ENCODE measurements at regions not wholly inside any gene's neighbourhood (a gene's known extent, or its start where the extent isn't known, plus 50 kb on each side); places are given as distances from the start of the nearest gene placed in this dataset.

DNA sequence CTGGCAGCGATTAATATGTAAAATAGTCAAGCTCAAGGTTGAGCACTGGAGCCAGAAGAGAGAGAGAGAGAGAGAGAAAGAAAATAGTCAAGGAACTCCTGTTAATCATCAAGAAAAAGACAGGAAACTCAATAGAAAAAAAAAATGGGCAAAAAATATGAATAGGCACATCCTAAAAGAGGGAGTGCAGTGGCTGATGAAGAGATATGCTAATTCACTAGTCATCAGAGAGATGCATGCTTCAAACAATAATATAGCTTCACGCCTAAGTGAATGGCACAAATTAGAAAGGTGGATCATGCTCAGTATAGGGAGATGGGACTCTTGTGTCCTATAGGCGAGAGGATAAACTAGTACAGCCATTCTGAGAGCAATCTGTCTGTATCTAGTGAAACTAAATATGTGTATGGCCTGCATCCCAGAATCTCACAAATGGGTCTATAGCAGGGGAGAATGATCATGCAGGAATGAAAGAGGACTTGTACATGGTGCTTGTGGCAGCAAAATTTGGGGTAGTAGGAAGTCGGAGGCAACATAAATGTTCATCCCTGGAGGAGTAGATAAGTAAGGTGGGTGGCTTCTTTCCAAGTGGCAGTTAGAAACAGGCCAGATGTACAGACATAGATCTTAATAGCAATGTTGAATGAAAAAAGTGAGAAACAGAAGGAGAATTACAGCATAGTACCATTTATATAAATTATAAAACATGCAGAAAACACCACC is 176.8 kb downstream of the VEGFA start:
- DNase-seq: no peak

DNA sequence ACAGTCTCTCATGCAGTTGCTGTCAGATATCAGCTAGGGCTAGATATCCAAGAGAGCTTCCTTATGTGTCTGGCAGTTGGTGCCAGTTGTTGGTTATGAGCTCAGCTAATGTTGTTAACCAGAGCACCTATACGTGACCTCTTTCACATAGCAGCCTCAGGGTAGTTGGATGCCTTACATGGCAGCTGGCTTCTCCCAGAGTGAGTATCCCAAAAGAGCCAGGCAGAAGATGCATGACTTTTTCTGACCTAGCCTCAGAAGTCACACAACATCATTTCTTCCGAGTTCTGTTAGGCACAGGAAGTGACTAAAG is 175.7 kb downstream of the VEGFA start:
- no peak for DNase-seq

DNA sequence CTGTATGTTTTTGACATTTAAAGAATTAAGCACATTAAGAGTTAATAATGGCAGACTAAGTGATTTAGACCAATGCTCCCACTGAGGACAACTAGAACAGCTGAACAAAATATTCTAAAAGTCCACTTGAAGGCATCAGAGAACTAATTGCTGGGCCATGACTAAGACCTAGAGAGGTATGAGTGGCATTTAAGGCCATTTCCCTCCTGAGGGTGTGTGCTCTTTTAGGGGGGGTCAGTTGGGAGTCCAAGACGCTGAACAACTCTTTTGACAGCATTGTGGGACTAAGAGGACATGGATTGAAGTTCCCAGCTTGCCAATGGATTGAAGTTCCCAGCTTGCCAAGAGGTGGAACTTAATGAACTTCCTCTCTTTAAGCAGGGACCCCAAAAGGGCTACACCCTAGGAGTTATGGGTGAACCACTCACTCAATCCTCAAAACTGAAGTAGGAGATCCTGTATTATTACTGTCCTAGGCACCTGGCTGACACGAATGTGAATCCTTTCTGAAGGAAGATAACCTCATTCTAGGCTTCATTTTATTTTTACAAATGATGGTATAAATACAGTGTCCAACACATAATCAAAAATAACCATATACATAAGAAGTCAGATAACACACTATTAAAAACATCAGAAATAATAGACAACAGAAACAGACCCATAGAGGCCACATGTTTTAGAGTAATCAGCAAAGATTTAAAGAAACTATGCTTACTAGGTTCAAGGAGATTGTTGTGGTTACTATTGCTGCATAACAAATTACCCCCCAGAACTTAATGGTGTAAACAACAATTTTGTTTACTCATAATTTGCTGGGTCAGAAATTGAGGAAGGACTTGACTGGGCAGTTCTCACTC is 175.1 kb downstream of the VEGFA start:
- no peak for DNase-seq

DNA sequence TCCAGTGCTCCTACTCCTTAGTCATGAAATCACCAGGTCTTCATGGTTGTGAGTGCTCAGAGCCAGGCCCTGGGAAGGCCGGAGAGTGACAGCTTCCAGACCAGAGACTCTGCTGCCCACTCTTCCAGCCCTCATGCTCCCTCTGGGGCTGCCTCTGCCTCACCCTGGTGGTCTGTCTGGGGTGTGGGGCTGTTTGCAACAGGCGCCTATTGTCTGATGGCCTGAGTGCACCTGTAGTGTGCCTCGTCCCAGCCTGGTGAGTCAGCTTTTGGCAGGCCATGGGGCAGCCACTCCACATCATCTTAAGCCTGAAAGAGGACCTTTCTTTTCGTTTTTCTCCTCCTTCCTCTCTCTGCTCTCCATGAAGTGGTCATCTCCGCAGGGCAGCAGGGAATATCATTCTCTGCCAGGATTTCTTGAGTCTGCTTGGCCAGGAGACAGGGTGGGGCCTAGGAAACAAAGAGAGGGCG is 173.8 kb downstream of the VEGFA start:
- no peak for DNase-seq

DNA sequence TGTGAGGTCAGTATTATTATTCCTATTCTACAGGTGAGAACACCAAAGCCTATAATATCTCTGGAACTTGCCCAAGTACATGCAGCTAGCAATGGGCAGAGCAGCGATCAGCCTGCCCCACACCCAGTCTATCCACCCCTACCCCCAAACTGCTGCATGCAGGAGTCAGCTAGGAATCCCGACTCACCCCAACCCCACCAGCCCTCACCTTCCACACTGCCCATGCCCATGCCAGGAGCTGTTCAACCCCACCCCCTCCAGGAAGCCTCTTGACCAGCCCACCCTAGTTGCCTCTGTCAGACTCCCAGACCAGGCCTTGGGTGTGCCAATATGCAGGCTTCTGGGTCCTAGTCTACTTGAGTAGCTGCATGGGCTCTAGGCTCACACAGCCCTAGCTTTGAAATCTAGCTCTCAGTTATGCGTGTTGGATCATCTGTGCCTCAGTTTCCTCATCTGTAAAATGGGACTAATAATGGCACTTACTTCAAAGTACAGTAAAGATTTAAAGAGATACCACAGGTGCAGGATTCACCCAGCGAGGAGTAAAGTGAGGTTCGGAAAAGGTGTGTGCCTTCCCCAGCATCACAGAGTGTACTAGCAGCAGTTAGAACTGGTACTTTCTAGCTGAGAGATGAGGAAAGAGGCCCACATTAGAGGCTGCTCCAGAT is 173.2 kb downstream of the VEGFA start:
- no peak for DNase-seq

DNA sequence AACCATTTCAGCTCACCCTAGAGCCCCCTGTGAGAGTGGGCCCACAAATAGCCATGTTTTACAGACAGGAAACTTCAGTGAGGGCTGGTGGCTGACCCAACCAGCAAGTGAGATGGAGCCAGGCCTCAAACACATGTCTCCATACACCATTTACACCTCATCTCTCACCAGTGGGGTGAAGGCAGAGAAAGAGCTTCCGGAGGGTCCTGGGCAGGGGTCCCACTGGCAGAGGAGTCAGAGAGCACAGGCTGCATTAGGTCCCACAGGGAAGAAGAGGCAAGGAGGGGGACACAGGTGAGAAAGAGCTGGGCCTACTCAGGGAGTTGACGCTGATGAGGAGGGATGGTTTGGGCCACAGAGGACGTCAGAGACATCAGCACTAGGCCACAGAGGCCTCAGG is 172.6 kb downstream of the VEGFA start:
- DNase-seq: no peak

DNA sequence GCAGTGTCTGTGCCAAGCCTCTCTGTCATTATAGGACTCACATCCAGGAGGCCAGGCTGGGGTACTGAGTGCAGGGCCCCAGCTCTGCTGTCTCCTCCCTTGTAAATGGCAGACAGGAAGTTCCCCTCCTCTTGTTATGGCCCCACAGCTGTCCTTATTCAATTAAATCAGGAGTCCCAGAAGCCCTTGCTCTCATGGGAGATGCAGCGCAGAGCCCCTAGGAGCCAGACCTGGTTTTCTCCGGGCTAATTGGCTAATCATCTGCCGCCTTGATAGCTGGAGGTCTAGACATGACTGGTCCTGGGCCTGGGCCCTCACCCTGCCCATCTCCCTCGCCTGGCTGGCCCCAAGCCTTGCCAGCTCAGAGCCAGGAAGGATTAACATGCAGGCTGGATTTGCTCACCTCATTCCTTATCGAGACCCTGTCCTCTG is 172.0 kb downstream of the VEGFA start:
- DNase-seq: no peak

DNA sequence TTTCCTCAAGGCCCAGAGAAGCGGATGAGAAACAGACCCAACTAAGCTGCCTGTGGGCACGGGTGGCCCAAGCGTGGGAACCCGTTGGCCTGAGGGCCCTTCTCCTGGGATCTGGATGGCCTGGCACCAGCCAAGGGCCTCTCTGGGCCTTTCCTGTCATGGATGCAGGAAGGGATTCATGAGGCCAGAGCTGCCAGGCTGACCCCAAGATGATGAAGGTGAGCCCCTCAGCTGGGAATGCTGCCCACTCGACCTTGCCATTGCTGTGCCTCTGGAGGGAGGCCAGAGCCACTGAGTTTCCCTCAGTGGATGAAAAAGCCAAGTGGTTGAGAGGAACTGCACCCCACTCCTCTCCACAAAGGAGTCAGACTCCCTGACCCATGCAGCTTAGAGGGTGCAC is 171.2 kb downstream of the VEGFA start:
- no peak for DNase-seq

DNA sequence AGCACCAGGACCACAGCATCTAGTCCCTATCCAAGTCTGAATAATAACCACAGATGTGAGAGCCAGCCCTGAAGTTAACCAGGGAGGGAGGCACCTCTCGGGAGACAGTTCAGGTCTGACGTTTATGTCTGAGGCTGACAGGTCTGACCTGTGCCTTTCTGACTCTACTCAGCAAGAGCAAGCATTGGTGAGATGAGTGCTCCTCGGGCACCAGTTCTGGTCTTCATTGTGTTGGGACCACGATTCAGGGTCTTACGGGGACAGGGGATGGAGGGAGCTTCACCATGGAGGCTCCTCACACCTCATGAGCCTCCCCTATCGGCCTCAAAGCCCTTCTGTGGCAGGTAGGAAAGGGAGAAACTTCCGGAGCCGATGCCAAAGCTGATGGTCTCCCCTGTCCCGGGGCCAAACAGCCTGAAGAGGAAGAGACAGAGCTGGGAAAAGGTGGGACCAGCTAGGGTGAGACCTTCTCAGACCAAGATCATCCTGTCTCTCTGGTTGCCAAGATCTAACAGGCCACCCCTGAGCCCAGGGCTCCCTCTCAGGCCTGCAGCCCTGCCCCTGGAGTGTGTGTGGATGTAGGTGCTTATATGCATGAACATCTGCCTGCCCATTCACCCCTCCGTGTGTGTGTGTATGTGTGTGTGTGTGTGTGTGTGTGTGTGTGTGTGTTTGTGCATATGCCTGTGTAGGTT is 170.5 kb downstream of the VEGFA start:
- no peak for DNase-seq

DNA sequence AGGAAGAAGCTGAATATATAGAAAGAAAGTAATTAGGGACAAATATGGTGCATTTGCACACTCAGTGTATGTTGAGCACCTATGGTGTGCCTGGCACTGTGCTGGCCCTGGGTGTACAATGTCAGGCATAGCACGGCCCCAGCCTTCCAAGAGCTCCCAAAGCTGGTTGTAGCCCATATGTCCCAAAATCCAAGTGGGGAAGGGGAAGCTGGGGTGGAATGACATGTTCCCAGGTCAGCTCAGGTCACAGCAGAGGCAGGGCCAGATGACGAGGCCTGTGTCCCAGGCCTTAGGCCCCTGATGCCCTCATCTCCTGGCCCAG is 170.0 kb downstream of the VEGFA start:
- no peak for DNase-seq

DNA sequence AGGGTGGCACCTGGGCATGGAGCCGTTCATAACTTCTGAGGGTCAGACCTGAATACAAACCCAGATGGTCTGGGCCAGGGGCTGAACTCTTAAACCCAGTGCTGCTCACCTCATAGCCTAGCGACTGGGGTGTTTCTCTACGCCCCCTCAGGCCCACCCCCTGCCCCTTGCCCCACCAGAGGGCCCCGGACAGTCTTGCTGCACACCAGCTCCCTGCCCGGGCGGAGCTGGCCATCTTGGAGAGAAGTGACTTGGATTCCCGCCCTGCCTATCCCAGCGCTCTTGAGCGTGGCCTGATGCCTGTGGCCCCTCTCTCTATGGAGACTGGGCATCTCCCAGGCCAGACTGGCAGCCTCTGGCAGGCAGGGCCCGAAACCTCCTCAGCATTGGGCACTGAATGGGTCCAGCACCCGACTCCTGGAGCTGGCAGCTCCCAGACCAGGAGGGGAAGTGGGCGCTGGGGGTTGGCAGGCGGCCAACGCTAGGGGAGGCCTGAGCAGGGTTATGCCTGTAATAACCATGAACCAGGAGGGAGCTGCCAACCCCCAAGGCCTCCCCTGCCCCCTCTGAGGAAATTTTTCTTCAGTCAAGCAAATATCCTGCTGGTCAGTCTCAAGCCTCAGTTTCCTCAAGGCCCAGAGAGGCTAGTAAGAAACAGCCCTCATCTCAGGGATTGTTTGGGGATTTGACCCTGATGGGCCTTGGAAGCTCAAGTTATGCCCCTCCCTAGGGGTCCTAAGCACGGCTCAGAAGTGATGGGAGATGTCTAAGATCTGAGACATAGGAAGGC is 169.5 kb downstream of the VEGFA start:
- DNase-seq: no peak

DNA sequence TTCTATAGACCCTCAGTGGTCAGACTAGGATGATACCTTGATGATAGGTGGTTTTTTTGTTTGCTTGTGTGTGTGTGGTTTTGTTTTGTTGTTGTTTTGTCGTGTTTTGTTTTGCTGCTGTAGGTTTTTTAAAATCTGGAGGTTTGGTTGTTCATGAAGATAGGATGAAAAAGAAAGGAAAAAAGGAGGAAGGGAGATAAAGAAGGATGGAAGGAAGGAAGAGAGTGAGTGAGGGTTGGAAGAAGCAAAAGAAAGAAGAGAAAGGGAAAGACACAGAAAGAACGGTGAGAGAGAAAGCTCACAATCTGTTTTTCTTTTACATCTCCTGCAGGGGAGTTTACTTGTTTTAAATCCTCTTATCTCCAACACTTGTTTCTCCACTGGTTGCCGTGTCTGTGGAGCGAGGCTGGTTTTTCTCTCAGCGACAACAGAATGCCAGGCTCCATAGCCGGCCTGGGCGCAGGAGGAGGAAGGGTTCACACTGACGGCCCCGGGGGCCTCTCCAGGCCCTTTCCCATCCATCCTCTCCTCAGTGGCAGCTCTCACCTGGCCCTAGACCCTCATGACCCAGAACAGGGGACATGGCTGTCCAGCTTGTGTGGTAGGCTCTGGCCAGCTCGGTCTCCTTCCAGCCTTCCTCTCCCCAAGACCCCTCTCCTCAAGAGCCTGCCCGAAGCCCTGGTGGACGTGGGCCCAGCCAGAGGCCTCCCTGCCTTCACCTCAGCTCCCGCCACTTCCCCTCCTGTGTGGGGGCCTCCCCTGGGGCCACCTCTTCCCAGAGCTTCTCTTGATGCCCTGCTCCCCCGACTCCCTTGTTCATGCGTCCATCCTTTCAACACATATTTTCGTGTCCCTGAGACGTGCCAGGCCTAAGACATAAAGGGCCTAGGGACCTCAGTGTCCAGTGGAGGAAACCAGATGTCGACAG is 168.4 kb downstream of the VEGFA start:
- DNase-seq: no peak

DNA sequence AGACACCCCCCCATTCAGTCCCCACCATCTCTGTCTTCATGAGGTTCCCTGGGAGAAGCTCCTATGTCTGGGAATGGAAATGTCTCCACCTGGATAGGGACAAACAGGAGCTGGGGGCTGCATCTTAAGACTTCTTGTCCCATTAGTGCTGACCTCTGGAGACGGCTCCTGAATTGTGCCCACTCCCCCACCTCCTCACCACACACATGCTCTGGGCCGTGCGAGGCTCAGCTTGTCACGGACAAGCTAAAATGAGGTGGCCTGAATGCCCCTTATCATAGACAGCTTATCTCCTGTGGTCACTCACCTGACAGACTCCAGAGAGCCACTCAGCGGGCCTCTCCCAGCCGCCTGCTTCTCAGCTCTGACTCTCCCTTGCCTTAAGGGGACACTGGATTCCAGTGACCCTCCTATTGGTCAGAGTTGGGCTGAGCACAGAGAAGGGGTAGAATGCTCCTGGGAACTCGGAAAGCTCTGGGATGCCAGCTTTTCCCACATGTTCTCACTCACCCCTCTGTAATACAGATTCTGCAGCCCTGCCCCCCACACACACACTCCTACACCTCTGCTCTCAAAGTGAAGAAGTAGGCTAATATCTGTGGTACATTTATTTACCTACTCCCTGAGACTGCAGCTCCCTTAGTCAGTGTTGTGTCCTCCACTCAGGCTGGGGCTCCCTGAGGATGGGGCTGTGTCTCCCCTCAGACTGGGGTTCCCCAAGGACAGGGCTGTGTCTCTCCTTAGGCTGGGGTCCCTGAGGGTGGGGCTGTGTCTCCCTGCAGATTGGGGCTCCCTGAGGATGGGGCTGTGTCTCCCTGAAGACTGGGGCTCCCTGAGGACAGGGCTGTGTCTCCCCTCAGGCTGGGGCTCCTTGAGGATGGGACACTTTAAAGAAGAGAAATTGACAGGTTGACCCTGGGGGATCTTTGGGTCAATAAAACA is 167.5 kb downstream of the VEGFA start:
- no peak for DNase-seq

DNA sequence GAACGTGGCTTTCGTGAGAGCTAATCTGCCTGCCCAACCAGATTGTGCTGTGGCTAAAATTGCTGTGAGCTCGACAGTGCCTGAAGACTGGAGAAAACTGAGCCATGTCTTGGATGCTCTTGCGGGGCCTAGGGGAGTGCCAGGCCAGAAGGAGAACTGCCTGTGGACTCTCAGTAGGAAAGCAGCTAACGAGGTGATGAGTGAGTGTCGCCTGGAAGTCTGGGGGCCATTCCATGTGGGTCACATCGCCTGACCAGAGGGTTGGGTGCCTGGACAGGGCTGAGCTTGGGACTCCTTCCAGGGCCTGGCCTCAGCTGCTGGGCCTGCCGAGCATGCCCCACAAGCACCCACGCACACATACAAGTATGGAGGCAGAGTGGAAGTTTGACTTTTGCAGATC is 166.5 kb downstream of the VEGFA start:
- no peak for DNase-seq

DNA sequence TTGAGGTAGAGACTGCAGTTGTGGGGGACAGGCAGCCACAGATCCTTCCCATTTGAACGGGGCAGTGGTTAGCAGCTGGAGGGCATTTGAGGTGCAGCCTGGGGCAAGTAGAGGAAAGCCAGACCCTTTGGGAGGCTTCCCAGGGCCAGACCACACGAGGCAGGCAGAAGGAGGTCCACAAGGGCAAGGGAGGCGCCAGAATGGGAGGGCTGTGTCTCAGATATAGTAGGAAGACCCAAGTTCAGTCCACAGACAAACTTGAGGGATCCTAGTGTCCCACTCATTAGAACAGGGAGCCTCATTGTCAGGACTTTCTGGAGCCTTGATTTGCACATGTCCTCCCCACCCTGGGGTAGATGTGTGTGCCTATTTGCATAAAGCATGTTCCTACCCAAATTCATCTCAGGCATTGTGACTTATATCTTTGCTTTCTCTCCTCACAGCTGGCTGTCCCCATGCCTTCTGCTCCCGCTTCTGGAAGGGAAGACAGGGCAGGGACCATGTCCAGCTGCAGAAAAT is 166.0 kb downstream of the VEGFA start:
- no peak for DNase-seq

DNA sequence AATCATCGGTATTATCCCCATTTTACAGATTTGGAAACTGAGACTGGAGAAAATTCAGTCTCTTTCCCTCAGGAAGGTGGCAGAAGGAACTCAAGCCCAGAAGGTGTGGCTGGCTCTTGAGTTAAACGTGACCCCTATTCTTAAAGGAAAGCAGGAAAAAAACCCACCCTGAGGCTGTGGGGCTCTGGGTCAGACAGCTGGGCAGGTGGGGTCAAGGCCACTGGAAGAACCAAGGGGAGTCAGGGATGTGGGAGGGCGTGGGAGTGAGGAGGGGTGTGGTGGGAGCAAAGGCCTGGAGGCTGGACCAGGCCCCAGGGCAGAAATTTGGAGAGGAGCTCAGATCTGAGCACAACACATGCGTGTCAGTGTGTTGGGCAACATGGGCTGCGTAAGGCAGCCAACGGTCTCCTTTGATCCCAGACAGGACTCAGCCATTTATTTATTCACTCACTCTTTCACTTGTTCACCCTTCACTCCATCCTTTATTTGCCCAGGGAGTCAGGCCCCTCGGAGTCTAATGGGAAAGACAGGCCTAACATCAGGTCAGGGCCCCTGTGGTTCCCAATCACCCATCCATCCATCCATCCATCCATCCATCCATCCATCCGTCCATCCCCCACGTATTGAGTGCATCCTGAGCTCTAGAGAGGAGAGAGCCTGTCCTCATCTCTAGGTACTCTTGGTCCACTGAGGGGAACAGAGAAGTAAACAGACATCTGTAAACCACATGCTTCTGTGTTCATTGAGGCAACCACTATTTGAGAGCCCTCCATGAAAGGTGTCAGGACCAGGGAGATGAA is 165.0 kb downstream of the VEGFA start:
- no peak for DNase-seq

DNA sequence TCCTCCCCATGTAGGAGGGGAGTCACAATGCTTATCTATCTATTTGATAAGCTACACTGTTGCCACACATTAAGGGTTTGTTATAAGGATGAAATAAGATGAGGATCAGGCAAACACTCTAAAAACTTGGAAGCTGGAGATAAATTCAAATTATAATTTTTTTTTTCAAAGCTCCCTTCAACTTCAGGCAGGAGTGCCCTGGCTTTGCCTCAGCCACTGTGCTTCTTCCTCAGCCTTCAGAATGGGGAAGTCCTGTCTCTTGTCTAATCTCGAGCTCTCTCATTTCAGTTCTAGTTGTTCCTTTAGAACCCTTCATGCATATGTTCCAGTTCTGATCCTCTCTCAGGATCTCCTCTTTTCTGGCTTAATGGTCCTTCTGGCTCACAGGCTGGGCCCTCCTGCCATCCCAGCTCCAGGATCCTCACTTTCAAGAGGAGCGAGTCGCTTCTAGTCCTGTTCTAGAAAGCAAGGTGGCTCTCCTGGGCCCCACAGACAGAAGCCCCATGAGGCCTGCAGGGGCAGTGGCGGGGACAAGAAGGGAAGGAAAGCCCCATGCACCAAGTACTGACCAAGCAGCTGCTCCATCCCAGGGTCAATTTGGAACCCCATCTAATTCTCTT is 164.3 kb downstream of the VEGFA start:
- no peak for DNase-seq

DNA sequence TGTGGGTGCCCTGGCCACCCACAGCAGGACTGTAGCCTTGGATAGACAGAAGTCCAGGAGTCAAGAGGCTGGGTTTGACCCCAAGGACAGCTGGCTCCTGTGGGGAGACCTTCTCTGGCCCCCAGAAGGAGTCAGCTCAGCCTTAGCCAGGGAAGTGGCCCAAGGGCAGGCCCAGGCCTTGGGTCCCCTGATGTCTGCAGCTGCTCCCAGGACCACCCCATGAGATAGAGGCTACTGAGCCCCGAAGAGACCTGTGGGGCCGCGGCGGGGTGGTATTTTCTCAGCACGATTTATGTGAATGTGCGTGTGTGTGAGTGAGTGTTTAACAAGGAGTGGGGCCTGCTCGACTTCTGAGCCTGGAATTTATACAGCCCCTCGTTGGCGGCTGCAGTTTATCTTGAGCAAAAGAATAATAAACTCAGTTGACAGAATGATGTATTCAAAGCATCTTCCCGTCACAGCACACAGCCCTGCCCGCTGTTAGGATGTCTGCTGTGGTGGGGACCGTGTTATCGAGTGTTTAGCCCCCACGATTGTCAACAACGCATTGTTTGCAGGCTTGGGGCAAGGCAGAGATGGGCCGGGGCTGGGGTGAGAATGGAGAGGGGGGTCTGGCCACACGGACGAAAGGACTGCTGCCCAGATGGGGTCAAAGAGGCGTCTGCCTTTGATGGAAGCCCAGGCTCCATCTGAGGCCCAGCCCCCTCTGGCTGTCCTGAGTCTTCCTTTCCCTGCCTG is 163.3 kb downstream of the VEGFA start:
- no peak for DNase-seq

Measured in NK-92 treated with Interleukin-12 subunit alpha and Interleukin-12 subunit beta, amount 100 ng/mL, for 24 hours (cell line).